ENCODE measurements at regions not wholly inside any gene's neighbourhood (a gene's known extent, or its start where the extent isn't known, plus 50 kb on each side); places are given as distances from the start of the nearest gene placed in this dataset.
A peak's percentile ranks its signal among the peaks of the same experiment; 100 is the strongest.

GRCh38 chrX:11976663-11977062, 161.6 kb upstream of the FRMPD4 start:
- no peak for DNase-seq
- H3K4me1 ChIP-seq, result no peaks in the 10 kb centered on the region
- no peak overlapping the region for H3K27ac ChIP-seq
- H3K4me3 ChIP-seq, result no peak overlapping the region
- H3K27me3 ChIP-seq, result peaks cover 4% of the 10 kb centered on the region; the same call in 1 of the 2 replicates
- no peaks in the 10 kb centered on the region for H3K36me3 ChIP-seq
- H3K9me3 ChIP-seq (replicated peaks), result no peaks in the 10 kb centered on the region

DNA sequence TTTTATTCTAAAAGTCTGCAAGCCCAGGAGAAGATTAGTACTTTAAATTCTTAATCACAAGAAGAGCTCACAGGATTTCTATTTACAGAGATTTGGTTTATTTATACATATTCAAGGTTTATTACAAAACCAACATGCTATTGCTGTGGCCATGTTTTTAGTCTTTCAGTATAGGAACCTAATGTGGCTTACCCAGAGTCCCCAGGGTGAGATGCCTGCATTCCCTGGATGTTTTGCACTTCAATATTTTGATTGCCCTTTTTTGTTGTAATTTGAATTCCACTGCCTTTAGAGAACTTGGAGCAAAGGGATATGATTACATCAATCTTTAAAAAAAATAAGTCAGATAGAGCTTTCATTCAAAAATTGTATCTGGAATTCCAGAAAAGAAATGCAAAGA, 146.0 kb upstream of the FRMPD4 start:
- Histone ChIP-seq H3K4me1 (no peaks in the 10 kb centered on the region), H3K36me3 (no peaks in the 10 kb centered on the region), H3K27me3 (no peaks in the 10 kb centered on the region), H3K4me3 (no peak overlapping the region), H3K27ac (no peak overlapping the region), H3K9me3 (replicated peaks) (no peaks in the 10 kb centered on the region)
- DNase-seq, result no peak

- H3K4me3 ChIP-seq, result no peak overlapping the region
- no peaks in the 10 kb centered on the region for H3K36me3 ChIP-seq
- H3K27ac ChIP-seq, result no peak overlapping the region
- no peaks in the 10 kb centered on the region for H3K27me3 ChIP-seq
- DNase-seq, result no peak
- H3K4me1 ChIP-seq, result no peaks in the 10 kb centered on the region
- no peaks in the 10 kb centered on the region for H3K9me3 ChIP-seq (replicated peaks)
These were observed 143.1 kb upstream of the FRMPD4 start for GRCh38 chrX:11995146-11995545.

- Histone ChIP-seq H3K4me3 (no peak overlapping the region), H3K4me1 (no peaks in the 10 kb centered on the region), H3K36me3 (no peaks in the 10 kb centered on the region), H3K27ac (no peak overlapping the region), H3K9me3 (replicated peaks) (no peaks in the 10 kb centered on the region), H3K27me3 (no peaks in the 10 kb centered on the region)
- no peak for DNase-seq
These were observed 141.5 kb upstream of the FRMPD4 start for GRCh38 chrX:11996810-11997209.

- Histone ChIP-seq H3K4me1 (no peaks in the 10 kb centered on the region), H3K9me3 (replicated peaks) (no peaks in the 10 kb centered on the region), H3K36me3 (no peaks in the 10 kb centered on the region), H3K4me3 (no peak overlapping the region), H3K27me3 (no peaks in the 10 kb centered on the region), H3K27ac (no peak overlapping the region)
- peak in 1 of 2 experiments; percentile 4 for DNase-seq
These were observed 139.3 kb upstream of the FRMPD4 start for GRCh38 chrX:11998944-11999343.

DNA sequence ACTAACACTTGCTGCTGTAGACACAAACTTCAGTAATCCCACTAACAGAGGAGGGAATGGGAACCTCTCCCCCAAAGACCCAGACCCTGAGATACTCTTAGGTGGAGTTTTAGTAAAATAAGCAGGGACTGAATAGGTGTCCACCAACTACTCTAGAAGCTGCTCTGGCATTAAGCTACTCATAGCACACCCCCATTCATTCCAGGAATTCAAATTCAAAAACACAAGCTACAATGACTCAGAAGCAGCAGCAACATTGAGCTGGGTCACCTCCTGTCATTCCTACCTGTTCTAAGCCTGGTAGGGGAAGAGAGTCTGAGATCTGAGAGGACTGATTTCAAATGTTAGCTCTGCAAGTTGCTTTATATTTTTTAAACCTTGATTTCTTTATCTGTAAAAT, 135.4 kb upstream of the FRMPD4 start:
- no peaks in the 10 kb centered on the region for H3K36me3 ChIP-seq
- no peaks in the 10 kb centered on the region for H3K9me3 ChIP-seq (replicated peaks)
- no peak overlapping the region for H3K27ac ChIP-seq
- no peaks in the 10 kb centered on the region for H3K4me1 ChIP-seq
- no peak overlapping the region for H3K4me3 ChIP-seq
- DNase-seq, result no peak
- H3K27me3 ChIP-seq, result no peaks in the 10 kb centered on the region

GRCh38 chrX:12007881-12008280, 130.4 kb upstream of the FRMPD4 start:
- Histone ChIP-seq H3K36me3 (no peaks in the 10 kb centered on the region), H3K27me3 (no peaks in the 10 kb centered on the region), H3K4me3 (no peak overlapping the region), H3K9me3 (replicated peaks) (no peaks in the 10 kb centered on the region), H3K4me1 (no peaks in the 10 kb centered on the region), H3K27ac (no peak overlapping the region)
- DNase-seq, result no peak

GRCh38 chrX:12010436-12010835, 127.8 kb upstream of the FRMPD4 start:
- no peak for DNase-seq
- no peak overlapping the region for H3K4me3 ChIP-seq
- H3K4me1 ChIP-seq, result no peaks in the 10 kb centered on the region
- H3K36me3 ChIP-seq, result no peaks in the 10 kb centered on the region
- no peaks in the 10 kb centered on the region for H3K9me3 ChIP-seq (replicated peaks)
- no peaks in the 10 kb centered on the region for H3K27me3 ChIP-seq
- no peak overlapping the region for H3K27ac ChIP-seq

GRCh38 chrX:12011075-12011474, 127.2 kb upstream of the FRMPD4 start:
- H3K9me3 ChIP-seq (replicated peaks), result no peaks in the 10 kb centered on the region
- H3K27me3 ChIP-seq, result no peaks in the 10 kb centered on the region
- no peak overlapping the region for H3K27ac ChIP-seq
- H3K4me1 ChIP-seq, result no peaks in the 10 kb centered on the region
- no peak overlapping the region for H3K4me3 ChIP-seq
- H3K36me3 ChIP-seq, result no peaks in the 10 kb centered on the region
- no peak for DNase-seq

DNA sequence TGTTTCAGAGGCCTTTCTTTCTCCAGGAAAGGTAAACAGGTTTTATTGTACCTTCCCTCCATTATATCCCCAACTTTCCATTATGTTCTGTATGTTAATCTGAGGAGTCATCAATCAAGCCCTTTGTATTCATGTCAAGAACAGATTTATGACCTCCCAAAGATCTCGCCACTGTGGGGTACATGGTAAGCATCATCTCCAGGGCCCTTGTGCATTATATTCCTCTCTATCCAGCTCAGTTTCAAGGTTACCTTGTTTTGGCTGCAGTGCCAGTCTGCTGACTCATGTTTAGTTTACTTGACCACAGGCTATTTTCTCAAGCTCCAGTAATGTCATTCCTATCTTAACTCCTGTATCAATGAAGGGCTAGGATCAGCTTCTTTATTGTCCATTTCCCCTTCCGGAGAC, 125.1 kb upstream of the FRMPD4 start:
- H3K4me3 ChIP-seq, result no peak overlapping the region
- no peak for DNase-seq

GRCh38 chrX:12021698-12022097, 116.6 kb upstream of the FRMPD4 start:
- H3K36me3 ChIP-seq, result no peaks in the 10 kb centered on the region
- DNase-seq, result no peak
- no peaks in the 10 kb centered on the region for H3K9me3 ChIP-seq (replicated peaks)
- no peaks in the 10 kb centered on the region for H3K27me3 ChIP-seq
- no peak overlapping the region for H3K4me3 ChIP-seq
- no peaks in the 10 kb centered on the region for H3K4me1 ChIP-seq
- no peak overlapping the region for H3K27ac ChIP-seq

More for the DNA sequence above, 125.1 kb upstream of the FRMPD4 start:
- Histone ChIP-seq H3K27me3 (no peaks in the 10 kb centered on the region), H3K9me3 (replicated peaks) (no peaks in the 10 kb centered on the region), H3K4me1 (no peaks in the 10 kb centered on the region), H3K27ac (no peak overlapping the region), H3K36me3 (no peaks in the 10 kb centered on the region)

- no peak for DNase-seq
- no peaks in the 10 kb centered on the region for H3K36me3 ChIP-seq
- no peaks in the 10 kb centered on the region for H3K9me3 ChIP-seq (replicated peaks)
- H3K4me1 ChIP-seq, result no peaks in the 10 kb centered on the region
- no peak overlapping the region for H3K27ac ChIP-seq
- H3K4me3 ChIP-seq, result no peak overlapping the region
- no peaks in the 10 kb centered on the region for H3K27me3 ChIP-seq
These were observed 111.8 kb upstream of the FRMPD4 start for GRCh38 chrX:12026481-12026880.

DNA sequence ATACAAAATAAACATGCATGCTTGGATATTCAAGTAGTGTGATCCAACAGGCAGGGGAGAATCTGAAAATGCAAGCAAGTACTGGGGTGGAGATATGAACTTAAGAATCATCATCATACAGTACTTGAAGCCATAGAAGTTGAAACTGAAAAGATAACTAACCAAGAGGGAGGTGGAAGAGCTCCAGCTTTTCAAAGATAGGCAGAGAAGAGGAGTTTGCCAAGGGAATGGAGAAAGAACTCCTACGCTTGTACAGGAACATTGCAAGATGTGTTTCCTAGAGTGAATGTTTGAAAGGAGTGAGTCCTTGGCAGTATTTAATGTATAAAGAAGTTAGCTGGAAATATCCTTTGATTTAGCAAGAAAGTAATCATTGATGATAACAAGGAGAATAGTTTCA, 106.2 kb upstream of the FRMPD4 start:
- Histone ChIP-seq H3K27me3 (no peaks in the 10 kb centered on the region; the same call in 1 of the 2 replicates), H3K4me1 (no peaks in the 10 kb centered on the region), H3K4me3 (no peak overlapping the region), H3K27ac (no peak overlapping the region), H3K9me3 (replicated peaks) (no peaks in the 10 kb centered on the region), H3K36me3 (no peaks in the 10 kb centered on the region)
- DNase-seq, result no peak

GRCh38 chrX:12034741-12035140, 103.5 kb upstream of the FRMPD4 start:
- H3K4me1 ChIP-seq, result no peaks in the 10 kb centered on the region
- no peaks in the 10 kb centered on the region for H3K36me3 ChIP-seq
- H3K27me3 ChIP-seq, result no peaks in the 10 kb centered on the region; the same call in 1 of the 2 replicates
- H3K27ac ChIP-seq, result no peak overlapping the region
- H3K9me3 ChIP-seq (replicated peaks), result no peaks in the 10 kb centered on the region
- DNase-seq, result no peak
- no peak overlapping the region for H3K4me3 ChIP-seq

DNA sequence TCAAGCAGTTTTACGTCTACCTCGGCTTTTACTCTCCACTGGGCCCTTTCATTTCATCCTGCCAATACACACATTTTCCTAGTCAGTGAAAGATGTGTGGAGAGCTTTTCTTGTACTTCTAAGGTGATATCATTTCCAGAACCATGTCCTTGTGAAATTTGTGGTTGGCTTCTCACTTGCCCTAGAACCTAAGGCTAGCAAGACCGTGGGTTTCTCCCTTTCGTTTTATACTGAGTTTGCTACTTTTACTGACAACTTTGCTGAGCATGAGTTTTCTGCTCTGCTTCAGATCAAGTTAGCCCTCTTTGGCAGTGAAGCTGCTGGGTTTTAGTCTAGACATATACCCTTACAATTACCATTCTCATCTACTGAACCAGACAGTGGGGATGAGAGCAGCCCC, 95.7 kb upstream of the FRMPD4 start:
- H3K27ac ChIP-seq, result no peak overlapping the region
- H3K27me3 ChIP-seq, result no peaks in the 10 kb centered on the region
- H3K36me3 ChIP-seq, result no peaks in the 10 kb centered on the region
- H3K4me3 ChIP-seq, result no peak overlapping the region
- no peaks in the 10 kb centered on the region for H3K9me3 ChIP-seq (replicated peaks)
- no peak for DNase-seq
- H3K4me1 ChIP-seq, result no peaks in the 10 kb centered on the region

- Histone ChIP-seq H3K27me3 (no peaks in the 10 kb centered on the region), H3K36me3 (no peaks in the 10 kb centered on the region), H3K27ac (no peak overlapping the region), H3K4me3 (no peak overlapping the region), H3K4me1 (no peaks in the 10 kb centered on the region), H3K9me3 (replicated peaks) (no peaks in the 10 kb centered on the region)
- no peak for DNase-seq
These were observed 86.2 kb upstream of the FRMPD4 start for GRCh38 chrX:12052109-12052508.

GRCh38 chrX:12058087-12058486, 80.2 kb upstream of the FRMPD4 start:
- Histone ChIP-seq H3K27me3 (no peaks in the 10 kb centered on the region), H3K27ac (no peak overlapping the region), H3K36me3 (no peaks in the 10 kb centered on the region), H3K4me3 (no peak overlapping the region), H3K4me1 (no peaks in the 10 kb centered on the region), H3K9me3 (replicated peaks) (no peaks in the 10 kb centered on the region)
- DNase-seq, result no peak
